ENCODE measurements at regions not wholly inside any gene's neighbourhood (a gene's known extent, or its start where the extent isn't known, plus 50 kb on each side); places are given as distances from the start of the nearest gene placed in this dataset.

GRCh38 chr2:8628179-8628865 is 53.5 kb upstream of the ID2 start:
- no peaks in the 10 kb centered on the region for H3K9me3 Mint-ChIP-seq
- H3K27me3 Mint-ChIP-seq (ENCODE audit: low read depth): peaks cover 8% of the 10 kb centered on the region

GRCh38 chr2:8628866-8629209 is 53.0 kb upstream of the ID2 start:
- peak overlapping the region; percentile 71 to 88 (median 83) for H3K27ac Mint-ChIP-seq
- H3K9me3 Mint-ChIP-seq: no peaks in the 10 kb centered on the region
- H3K4me3 Mint-ChIP-seq: no peak overlapping the region
- no peaks in the 10 kb centered on the region for H3K36me3 Mint-ChIP-seq (ENCODE audit: low read depth)
- TF ChIP-seq CTCF (IDR thresholded peaks at IDR 0.05; ENCODE audit: unreplicated experiment in 3 of 3): no peak
- peaks cover 22% of the 10 kb centered on the region for H3K4me1 Mint-ChIP-seq
- peaks cover 8% of the 10 kb centered on the region for H3K27me3 Mint-ChIP-seq (ENCODE audit: low read depth)

More at GRCh38 chr2:8628179-8628865, 53.5 kb upstream of the ID2 start:
- Mint-ChIP-seq H3K27ac (peak overlapping the region; percentile 71 to 88 (median 83)), H3K36me3 (ENCODE audit: low read depth) (no peaks in the 10 kb centered on the region), H3K4me1 (peaks cover 17% of the 10 kb centered on the region), H3K4me3 (no peak overlapping the region)
- TF ChIP-seq CTCF (IDR thresholded peaks at IDR 0.05; ENCODE audit: unreplicated experiment in 3 of 3): no peak

GRCh38 chr2:8629402-8629801 is 52.5 kb upstream of the ID2 start:
- TF ChIP-seq CTCF (IDR thresholded peaks at IDR 0.05; ENCODE audit: unreplicated experiment in 3 of 3): no peak
- peaks cover 8% of the 10 kb centered on the region for H3K27me3 Mint-ChIP-seq (ENCODE audit: low read depth)
- no peak overlapping the region for H3K4me3 Mint-ChIP-seq
- H3K4me1 Mint-ChIP-seq: peaks cover 28% of the 10 kb centered on the region
- H3K9me3 Mint-ChIP-seq: no peaks in the 10 kb centered on the region
- H3K36me3 Mint-ChIP-seq (ENCODE audit: low read depth): no peaks in the 10 kb centered on the region
- peak overlapping the region; percentile 71 to 88 (median 83) for H3K27ac Mint-ChIP-seq

GRCh38 chr2:8630676-8631464 is 51.0 kb upstream of the ID2 start:
- Mint-ChIP-seq H3K4me1 (peaks cover 32% of the 10 kb centered on the region), H3K27me3 (ENCODE audit: low read depth) (peaks cover 8% of the 10 kb centered on the region), H3K4me3 (no peak overlapping the region), H3K36me3 (ENCODE audit: low read depth) (no peaks in the 10 kb centered on the region), H3K27ac (peak overlapping the region in 1 of 3 experiments; percentile 77), H3K9me3 (no peaks in the 10 kb centered on the region)
- no peak for TF ChIP-seq CTCF (IDR thresholded peaks at IDR 0.05; ENCODE audit: unreplicated experiment in 3 of 3)

GRCh38 chr2:8631465-8632005 is 50.3 kb upstream of the ID2 start:
- Mint-ChIP-seq H3K27ac (peak overlapping the region; percentile 16 to 77 (median 61)), H3K27me3 (ENCODE audit: low read depth) (peaks cover 8% of the 10 kb centered on the region), H3K4me3 (no peak overlapping the region), H3K4me1 (peaks cover 37% of the 10 kb centered on the region), H3K9me3 (no peaks in the 10 kb centered on the region), H3K36me3 (ENCODE audit: low read depth) (no peaks in the 10 kb centered on the region)
- no peak for TF ChIP-seq CTCF (IDR thresholded peaks at IDR 0.05; ENCODE audit: unreplicated experiment in 3 of 3)

Measured in nephron (organoid).